Uterus (tissue), 3 donors: ENCODE measurements at regions not wholly inside any gene's neighbourhood (a gene's known extent, or its start where the extent isn't known, plus 50 kb on each side); places are given as distances from the start of the nearest gene placed in this dataset.

Experiments
- DNase-seq, 2 donors: peaks; one replicate each; pipeline ENCODE4 v3.0.0-alpha.2; 2019 to 2020
- H3K27ac ChIP-seq, 2 donors: fragments of 200-600 bp; sonication (generic); 1 replicate in 1 of 2; 2 replicates in 1 of 2; pipeline ENCODE4 v1.5.1; 2016 to 2018
- H3K27me3 ChIP-seq, 2 donors: fragments of 200-600 bp; sonication (generic); one replicate each; pipeline ENCODE4 v1.5.1; 2018 to 2019; ENCODE audit warnings: control low read depth in 1 of 2
- H3K36me3 ChIP-seq, 2 donors: fragments of 200-600 bp; sonication (generic); one replicate each; pipeline ENCODE4 v1.5.1; 2019; ENCODE audit warnings: control low read depth in 1 of 2
- H3K4me1 ChIP-seq, 2 donors: fragments of 200-600 bp; sonication (generic); one replicate each; pipeline ENCODE4 v1.5.1; 2018 to 2019; ENCODE audit warnings: control low read depth in 1 of 2
- H3K4me3 ChIP-seq, 2 donors: fragments of 200-600 bp; sonication (generic); 1 replicate in 1 of 2; 2 replicates in 1 of 2; pipeline ENCODE4 v1.5.1; 2018 to 2019; ENCODE audit warnings: mild to moderate bottlenecking in 1 of 2
- H3K9me3 ChIP-seq, 2 donors: fragments of 200-600 bp; sonication (generic); one replicate each; pipeline ENCODE4 v1.5.1; 2019; ENCODE audit warnings: control low read depth in 1 of 2
- CTCF ChIP-seq, 4 experiments: fragments of 200-600 bp in 2 of 4; fragments of 450-650 bp in 2 of 4; sonication (generic) in 2 of 4; IDR thresholded peaks; one replicate each; pipeline ENCODE4 v1.5.1; 2016 to 2019; ENCODE audit warnings: antibody characterized with exemption in 4 of 4, mild to moderate bottlenecking in 2 of 4, moderate library complexity in 1 of 4
- POLR2A ChIP-seq, 2 donors: fragments of 450-650 bp; IDR thresholded peaks; one replicate each; pipeline ENCODE4 v1.6.1; 2016; ENCODE audit warnings: antibody characterized with exemption in 2 of 2, mild to moderate bottlenecking in 1 of 2, moderate library complexity in 1 of 2
- intact Hi-C: fragments of 100-400 bp; cut with DNase I; formaldehyde crosslinking; loops from one replicate; pipeline ENCODE4 v1.15.1; 2023; ENCODE audit warnings: low total_unique reads
- donor health status: DM: yes; HTN: yes; CAD: no.

- Histone ChIP-seq H3K27ac (no peak overlapping the region), H3K9me3 (no peaks in the 10 kb centered on the region)
- no peak for TF ChIP-seq POLR2A (IDR thresholded peaks at IDR 0.05)
- no peak for TF ChIP-seq CTCF (IDR thresholded peaks at IDR 0.05)
These were observed 95.5 kb downstream of the GATA3 start for GRCh38 chr10:8149991-8150390.

GRCh38 chr10:8150401-8150905 is 96.0 kb downstream of the GATA3 start:
- Histone ChIP-seq H3K4me1 (no peaks in the 10 kb centered on the region), H3K4me3 (no peak overlapping the region), H3K27ac (no peak overlapping the region), H3K9me3 (no peaks in the 10 kb centered on the region), H3K27me3 (no peaks in the 10 kb centered on the region), H3K36me3 (no peaks in the 10 kb centered on the region)
- intact Hi-C loops, result no loop called here
- no peak for DNase-seq
- TF ChIP-seq CTCF (IDR thresholded peaks at IDR 0.05) (no peak), POLR2A (IDR thresholded peaks at IDR 0.05) (no peak)

More at GRCh38 chr10:8149991-8150390, 95.5 kb downstream of the GATA3 start:
- intact Hi-C loops, result no loop called here
- Histone ChIP-seq H3K27me3 (no peaks in the 10 kb centered on the region), H3K4me1 (no peaks in the 10 kb centered on the region), H3K36me3 (no peaks in the 10 kb centered on the region), H3K4me3 (no peak overlapping the region)
- DNase-seq, result no peak

GRCh38 chr10:8151086-8151485 is 96.6 kb downstream of the GATA3 start:
- no peak for DNase-seq
- Histone ChIP-seq H3K9me3 (no peaks in the 10 kb centered on the region), H3K27ac (no peak overlapping the region), H3K36me3 (no peaks in the 10 kb centered on the region), H3K4me1 (no peaks in the 10 kb centered on the region), H3K27me3 (no peaks in the 10 kb centered on the region), H3K4me3 (no peak overlapping the region)
- intact Hi-C loops, result no loop called here
- TF ChIP-seq POLR2A (IDR thresholded peaks at IDR 0.05) (no peak), CTCF (IDR thresholded peaks at IDR 0.05) (no peak)

GRCh38 chr10:8156918-8157317 is 102.4 kb downstream of the GATA3 start:
- TF ChIP-seq CTCF (IDR thresholded peaks at IDR 0.05) (no peak), POLR2A (IDR thresholded peaks at IDR 0.05) (no peak)
- intact Hi-C loops, result no loop called here
- no peak for DNase-seq
- Histone ChIP-seq H3K9me3 (no peaks in the 10 kb centered on the region), H3K4me1 (no peaks in the 10 kb centered on the region), H3K4me3 (no peak overlapping the region), H3K27ac (no peak overlapping the region), H3K27me3 (no peaks in the 10 kb centered on the region), H3K36me3 (no peaks in the 10 kb centered on the region)

- DNase-seq, result no peak
- H3K9me3 ChIP-seq, result no peaks in the 10 kb centered on the region
- no peaks in the 10 kb centered on the region for H3K36me3 ChIP-seq
- intact Hi-C loops, result no loop called here
- H3K4me1 ChIP-seq, result no peaks in the 10 kb centered on the region
- no peak for TF ChIP-seq CTCF (IDR thresholded peaks at IDR 0.05)
- H3K27me3 ChIP-seq, result no peaks in the 10 kb centered on the region
- H3K4me3 ChIP-seq, result no peak overlapping the region
- H3K27ac ChIP-seq, result no peak overlapping the region
These were observed 103.9 kb downstream of the GATA3 start for GRCh38 chr10:8158193-8159071.
